HG03066 (cell line): ENCODE measurements at regions not wholly inside any gene's neighbourhood (a gene's known extent, or its start where the extent isn't known, plus 50 kb on each side); places are given as distances from the start of the nearest gene placed in this dataset.

Experiments
- ATAC-seq: cut with Tn5 transposase; IDR thresholded peaks from one replicate; pipeline ENCODE4 v1.9.1; 2021; ENCODE audit warnings: low read depth; ENCODE audit not compliant: unreplicated experiment

DNA sequence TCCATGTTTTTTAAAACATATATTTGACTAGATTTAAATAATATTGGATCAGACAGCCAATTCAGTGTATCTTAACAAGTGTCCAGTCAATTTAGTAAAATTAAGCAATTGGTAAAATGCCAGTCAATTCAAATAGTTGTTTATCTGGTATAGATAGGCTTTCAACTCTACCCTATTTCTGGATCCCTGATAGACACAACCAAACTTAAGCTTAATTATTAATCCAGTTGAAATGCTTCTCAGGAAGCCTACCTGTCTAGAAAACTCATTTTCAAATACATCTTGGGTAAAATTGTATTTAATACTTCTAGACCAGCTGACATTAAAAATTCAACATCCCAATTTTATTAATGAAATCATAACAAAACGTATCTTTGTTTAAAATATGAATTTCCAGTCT is 710.8 kb upstream of the GRAMD2B start:
- ATAC-seq, result no peak

DNA sequence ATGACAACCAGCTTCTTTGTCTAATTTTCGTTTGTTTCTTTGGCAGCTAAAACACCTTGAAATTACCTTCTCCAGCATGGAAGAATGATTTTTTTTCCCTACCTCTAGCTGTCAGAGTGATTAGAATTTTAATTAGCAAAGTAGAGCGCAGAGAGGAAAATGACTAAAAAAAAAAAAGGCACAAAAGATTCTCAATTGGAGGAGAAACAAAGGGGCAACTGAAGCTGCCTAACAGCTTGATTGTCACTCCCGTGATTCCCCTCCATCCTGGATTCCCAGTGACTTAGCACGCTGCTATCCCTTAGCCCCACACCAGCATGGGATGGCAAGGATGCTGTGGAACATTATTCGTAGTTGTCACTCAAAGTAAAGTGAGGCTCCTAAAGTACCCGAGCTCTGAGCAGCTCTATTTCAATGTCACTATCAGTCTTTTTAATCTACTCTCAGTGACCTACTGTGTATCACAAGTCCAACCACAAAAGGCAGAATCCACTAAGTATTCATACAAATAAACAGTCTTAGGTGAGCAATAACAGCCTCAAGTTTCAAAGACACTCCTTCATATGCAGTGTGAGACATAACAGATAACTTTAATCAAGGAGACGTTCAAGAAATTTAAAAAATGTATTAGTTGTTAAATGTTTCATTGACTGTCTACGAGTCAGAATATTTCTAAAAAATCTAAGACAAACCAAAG is 710.0 kb upstream of the GRAMD2B start:
- no peak for ATAC-seq

DNA sequence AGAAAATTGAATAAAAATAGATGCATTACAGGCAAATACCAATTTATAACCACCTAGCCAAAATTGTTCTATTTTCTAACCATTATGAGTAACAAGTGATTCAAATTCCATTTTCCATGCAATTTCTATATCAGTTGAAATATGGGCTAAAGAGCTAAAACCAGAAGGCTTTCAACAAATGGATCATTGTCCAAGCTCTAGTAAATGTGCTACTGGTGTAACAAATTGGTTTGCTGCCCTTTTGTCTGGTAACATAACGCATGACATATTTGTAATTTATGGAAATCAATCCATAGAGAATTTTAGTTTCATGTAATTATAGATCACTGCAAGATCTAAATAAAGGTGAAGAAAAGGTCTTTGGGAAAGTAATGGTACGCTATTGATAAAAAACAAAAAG is 708.0 kb upstream of the GRAMD2B start:
- ATAC-seq, result no peak

DNA sequence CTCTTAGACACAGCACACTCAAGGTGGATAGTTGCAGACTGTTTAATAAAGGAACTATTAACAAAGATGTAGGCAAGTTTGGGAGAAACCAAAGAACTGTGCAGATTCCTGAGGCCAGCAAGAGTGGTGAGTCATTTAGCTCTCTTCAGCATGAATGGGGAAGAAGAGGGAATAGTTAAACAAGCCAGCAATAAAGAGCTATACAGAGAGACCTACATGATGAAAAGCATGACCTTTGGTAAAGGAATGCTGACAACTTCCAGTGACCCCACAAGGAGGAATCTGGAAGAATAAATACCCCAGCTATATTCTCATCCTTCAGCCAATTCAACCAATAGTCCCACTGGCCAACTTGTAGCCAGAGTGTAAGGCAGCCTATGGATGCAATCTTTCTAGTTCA is 706.0 kb upstream of the GRAMD2B start:
- ATAC-seq, result no peak

DNA sequence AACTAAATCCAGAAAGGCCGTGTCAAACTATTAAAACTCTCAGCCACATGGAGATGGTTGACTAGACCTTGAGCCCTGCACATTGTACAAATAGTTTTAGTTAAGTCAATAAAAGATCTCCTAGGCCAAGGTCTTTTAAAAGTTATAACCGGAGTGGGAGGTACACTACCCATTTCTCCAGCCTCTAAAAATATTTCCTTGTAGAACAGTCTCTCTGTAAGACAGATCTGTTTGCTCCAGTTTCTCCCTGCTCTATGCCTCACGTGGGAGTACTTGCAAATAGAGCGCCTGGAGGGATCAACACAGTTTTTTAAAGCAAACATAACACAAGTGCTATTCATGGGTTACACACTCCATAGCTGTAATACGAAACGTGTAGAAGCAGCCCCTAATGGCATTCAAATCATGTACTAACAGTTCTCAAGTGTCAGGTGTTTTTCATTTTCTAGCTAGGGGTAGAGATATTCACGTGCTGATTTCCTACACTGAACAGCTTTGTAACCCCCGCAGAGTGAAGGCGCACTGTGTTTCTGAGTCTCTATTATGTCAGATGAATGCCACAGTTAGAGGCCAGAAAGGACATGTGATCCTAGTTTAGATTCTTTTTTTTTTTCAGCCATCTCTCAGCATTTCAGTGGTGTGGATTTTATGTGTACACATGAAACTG is 703.4 kb upstream of the GRAMD2B start:
- ATAC-seq, result no peak

DNA sequence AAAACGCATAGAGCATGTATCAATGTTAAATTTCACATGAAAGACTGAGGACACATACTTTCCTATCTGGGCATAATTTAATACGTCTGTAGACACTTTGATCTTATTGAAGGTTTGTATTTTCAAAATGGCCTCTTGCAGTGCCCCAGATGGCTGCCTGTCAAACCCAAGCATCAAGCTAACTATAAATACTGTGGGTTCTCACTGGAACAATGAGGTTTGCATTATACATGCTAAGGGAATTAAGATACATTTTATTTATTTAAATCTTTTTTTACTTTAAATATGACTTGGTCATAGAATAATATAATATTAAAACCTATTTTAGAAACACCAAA is 702.9 kb upstream of the GRAMD2B start:
- ATAC-seq, result no peak

DNA sequence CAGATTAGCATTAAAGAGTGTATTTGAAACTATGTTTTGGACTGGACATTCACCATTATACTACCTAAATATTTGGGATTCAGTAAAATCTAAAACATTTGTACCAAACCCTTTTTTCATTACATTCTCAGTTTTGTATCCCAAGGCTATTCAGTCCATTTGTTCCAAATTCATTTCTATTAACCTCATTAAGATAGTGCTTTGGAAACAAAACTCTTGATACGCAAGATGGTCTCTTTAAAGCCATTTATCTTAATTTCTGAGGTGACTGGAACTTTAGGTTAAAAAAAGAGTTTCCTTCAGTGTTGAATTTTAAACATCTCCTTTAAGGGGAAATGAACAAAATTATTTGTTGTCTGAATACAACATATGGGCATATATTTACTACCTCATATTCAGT is 702.5 kb upstream of the GRAMD2B start:
- no peak for ATAC-seq

DNA sequence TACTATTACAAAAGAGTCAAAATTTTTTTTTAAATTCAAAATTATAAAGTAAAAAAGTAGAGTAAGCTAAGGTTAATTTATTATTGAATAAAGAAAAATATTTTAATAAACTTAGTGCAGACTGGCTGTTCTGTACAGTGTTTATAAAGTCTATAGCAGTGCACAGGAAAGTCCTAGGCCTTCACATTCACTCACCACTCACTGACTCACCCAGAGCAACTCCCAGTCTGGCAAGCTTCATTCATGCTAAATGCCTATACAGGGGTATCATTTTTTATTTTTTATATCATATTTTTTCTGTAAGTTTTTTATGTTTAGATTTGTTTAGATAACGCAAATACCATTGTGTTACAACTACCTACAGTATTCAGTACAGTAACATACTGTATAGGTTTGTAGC is 700.7 kb upstream of the GRAMD2B start:
- no peak for ATAC-seq

DNA sequence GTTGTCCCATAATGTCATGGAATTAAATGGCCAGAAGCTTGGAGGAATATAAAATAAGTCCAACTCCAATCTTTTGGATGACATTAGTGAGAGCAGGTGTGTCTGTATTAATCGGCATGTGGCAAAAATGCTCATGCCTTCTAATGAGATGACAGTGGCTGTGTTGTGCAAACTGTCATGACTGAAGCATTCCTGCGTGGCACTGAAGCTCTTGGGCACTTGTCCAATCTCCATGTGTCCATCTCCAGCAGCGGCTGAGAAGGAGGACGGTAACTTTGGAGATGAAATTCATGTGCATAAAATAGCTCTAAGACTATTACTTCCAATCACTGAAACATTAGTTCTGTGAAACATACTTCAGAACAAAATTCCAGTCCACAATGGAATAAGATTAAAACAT is 697.5 kb upstream of the GRAMD2B start:
- ATAC-seq, result no peak

DNA sequence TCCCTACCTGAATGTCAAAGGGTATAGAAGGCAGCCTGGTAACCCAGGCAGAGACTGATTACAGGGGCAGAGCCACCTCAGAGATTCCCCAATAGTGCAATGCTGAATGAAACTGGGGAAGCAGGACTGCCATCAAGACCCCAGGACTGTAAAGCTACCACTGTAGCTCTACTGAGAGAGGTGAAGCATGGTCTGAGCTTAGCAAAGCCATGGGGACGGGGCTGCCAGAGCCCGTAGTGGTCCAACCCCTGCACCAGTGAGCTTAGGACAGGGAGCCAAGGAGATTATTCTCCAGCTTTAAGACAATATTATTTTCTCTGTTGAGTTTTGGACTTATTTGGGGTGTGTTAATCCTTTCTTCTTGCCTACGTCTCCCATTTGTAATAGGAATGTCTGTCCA is 679.3 kb upstream of the GRAMD2B start:
- ATAC-seq, result no peak

DNA sequence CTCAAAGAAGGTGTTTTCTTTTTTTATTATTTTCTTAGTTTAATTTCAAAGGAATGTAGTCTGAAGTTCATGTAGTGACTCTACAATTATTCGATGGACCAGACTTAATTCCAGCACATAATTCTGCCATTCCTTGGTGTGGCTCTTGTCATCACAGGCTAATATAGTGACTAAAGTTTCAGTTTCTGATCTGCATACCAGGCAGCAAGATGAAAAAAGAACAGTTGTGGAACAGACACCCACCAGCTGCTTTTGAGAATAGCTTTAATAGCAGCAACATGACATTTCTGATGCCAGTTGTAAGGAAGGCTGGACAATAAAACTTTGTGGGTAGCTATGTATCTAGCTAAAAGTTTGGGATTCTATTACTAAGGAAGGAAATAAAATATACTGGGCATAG is 676.3 kb upstream of the GRAMD2B start:
- ATAC-seq, result no peak

DNA sequence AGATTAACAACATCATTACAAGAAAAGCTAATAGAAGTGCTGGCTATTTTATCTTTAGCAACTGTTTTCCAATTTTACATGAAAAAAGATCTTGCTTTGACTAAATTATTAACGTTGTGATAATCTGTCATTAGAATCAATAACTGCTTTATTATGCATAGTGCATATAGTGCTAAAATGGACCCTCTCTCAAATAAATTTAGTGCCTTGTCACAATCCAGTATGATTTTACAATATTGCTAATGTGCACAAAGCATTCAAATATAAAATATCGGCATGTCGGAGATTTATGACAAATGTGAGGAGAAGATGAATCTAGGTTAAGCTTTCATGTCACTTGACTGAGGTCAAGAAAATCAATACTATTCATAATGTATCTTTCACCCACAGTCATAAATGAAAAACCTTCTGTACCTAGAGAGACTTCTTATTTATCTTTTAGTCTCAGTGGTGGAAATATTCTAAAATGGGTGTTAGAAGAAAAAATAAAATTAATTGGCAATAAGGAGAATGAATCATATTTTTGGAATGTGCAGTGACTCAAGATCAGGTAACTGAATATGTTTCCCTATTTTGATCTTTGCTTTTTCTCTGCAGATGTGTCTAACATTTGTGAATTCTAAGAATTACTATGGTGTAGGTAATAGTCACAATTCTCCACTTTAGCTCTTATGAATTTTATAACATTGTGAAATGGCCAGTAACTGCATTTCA is 672.9 kb upstream of the GRAMD2B start:
- no peak for ATAC-seq

DNA sequence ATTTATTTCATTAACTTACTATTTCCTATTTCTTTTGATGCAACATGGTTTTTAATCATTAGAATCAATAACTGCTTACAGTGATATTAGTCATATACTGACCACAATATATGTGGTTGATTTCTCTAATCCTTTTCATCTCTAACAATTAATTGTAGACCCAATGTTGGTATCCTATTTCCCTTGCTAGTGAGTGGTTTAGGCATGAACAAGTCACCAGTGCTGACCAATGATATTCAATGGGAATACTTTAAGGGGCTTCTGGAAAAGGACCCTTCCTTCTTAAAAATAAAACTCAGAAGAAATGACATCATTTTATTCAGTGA is 672.4 kb upstream of the GRAMD2B start:
- no peak for ATAC-seq

DNA sequence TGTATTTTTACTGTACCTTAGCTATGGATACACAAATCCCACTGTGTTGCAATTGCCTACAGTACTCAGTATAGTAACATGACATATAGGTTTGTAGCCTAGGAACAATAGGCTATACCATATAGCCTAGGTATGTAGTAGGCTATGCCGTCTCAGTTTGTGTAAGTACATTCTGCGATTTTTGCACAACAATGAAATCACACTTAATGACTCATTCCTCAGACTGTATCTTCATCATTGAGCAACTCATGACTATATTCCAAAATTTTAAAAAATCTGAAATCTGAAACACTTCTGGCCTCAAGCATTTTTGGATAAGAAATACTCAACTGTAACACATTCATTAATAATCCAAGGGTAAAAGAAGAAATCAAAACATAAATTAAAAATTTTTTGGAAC is 666.8 kb upstream of the GRAMD2B start:
- no peak for ATAC-seq

DNA sequence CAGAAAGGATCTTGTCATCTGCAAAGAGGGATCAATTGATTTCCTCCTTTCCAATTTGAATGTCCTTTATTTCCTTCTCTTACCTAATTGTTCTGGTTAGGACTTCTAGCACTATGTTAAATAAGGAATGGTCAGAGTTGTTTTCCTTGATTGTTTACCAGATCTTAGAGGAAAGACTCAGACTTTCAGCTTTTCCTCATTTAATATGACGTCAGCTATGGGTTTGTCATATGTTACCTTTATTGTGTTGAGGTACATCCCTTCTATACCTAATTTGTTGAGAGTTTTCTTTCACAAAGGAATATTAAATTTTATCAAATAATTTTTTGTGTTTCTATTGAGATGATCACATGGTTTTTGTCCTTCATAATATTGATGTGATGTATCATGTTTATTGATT is 656.5 kb upstream of the GRAMD2B start:
- ATAC-seq, result no peak

DNA sequence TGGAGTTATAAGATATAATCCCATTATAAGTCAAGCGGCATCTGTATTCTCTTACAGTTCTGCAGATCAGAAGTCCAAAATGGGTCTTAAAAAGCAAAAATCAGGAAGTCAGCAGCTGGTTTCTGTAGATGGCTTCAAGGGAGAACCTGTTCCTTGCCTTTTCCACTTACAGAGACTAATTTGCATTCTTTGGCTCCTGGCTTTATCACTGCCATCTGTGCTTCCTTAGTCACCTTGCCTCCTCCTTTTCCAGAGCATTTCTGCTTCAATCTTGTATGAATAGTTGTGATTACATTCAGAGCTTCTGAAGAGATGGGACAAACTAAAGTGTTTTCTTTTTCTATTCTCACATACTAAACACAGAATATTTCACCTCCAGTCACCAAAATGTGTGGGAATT is 647.3 kb upstream of the GRAMD2B start:
- ATAC-seq, result no peak

DNA sequence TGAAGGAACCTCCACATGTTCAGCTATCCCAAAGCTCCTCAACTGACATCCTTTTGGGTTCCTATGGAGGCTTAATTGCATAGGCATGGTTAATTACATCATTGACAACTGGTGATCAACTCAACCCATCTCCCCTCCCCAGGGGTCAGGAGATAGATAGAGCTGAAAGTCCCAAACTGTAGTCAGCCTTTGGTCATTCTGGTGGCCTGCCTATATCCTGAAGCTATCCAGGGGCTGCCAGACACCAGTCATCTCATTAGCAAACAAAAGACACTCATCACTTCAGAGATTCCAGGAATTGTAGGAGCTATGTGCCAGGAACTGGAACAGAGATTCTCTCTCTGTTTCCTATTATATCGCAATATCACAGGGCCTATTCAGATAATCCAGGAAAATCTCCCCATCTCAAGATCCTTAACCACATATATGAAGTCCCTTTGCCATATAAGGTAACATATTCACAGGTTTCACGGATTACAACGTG is 646.5 kb upstream of the GRAMD2B start:
- ATAC-seq, result no peak

DNA sequence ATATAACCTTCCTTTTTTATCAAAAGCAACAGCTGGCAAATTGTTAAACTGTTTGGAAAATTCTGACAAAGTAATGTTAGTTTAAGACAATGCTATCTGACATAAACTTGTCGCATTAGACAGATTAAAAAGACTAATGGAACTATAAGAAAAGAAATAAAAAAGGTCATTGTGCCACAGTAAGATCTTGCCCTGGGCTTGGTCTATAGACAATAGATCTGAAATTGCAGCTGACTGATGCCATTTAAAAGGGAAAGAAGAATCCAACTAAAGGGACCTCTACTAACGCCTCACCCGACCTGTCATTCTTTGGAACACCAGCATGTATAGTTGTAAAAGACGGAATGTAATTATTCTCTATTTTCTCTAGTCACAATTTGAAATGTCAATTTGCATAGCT is 644.4 kb upstream of the GRAMD2B start:
- ATAC-seq, result no peak

DNA sequence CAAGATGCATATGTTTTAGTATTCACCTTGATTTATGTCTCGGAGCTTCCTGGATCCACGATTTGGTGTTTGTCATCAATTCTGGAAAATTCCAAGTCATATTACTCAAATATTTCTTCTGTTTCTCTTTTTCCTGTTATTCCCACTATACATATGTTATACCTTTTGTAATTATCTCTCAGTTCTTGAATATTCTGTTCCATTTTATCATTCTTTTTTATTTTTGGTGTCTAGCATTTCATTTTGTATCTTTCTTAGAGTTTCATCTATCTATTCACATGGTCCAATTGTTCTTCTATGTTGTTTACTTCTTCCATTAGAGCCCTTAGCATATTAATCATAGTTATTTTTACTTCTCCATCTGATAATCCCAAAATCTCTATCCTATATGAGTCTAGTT is 637.8 kb upstream of the GRAMD2B start:
- no peak for ATAC-seq

DNA sequence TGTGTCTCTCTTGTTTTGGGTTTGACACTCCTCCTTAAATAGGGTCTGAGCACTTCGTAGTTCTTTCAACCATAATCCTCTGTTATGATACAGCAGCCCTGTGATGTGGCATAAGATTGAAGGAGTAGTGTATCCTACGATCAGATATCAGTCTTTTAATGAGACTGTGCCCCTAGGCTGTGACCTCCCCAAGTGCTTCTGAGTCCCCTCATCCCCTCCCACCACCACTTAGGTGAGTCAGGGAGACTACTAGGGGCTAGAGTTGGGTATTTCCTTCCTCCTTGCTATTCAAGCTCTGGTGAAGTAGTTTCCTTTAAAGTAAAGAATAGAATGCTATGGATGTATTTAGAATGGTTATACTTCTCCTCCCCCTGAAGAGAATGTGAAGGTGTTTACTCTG is 637.2 kb upstream of the GRAMD2B start:
- ATAC-seq, result no peak

DNA sequence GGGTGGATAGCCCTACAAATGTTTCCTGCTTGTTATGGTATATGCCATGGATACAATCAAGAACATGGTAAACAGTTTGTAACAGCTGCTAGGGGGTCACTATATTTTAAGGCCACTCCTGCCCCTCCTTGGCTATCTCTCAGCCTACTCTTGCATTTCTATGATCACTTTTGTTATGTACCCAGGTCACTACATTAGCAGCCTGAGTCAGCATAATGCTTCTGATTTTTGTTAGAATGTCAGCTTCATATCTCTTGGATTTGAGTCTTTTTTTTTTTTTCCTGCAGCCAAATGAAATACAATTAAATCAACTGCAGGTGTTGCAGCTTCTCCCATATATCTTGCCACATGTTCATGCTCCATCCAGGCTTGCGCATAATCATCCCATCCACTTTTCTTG is 629.7 kb upstream of the GRAMD2B start:
- ATAC-seq, result no peak

DNA sequence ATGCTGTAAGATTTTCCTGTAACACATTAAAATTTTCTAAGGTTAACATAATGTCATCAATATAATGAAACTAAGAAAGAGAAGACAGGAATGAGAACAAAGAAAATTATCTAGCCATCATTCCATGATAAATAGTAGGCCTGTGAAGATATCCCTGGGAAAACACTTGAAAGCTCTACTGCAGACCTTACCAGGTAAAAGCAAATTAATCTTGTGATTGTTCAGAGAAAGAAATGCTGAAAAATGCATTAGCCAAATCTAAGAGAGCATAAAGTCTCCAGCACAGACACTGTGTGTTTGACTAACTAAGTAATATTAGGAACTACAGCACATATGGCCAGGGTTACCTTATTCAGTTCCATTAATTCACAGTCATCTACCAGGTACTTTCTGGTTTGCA is 628.3 kb upstream of the GRAMD2B start:
- ATAC-seq, result no peak
